ENCODE measurements at regions not wholly inside any gene's neighbourhood (a gene's known extent, or its start where the extent isn't known, plus 50 kb on each side); places are given as distances from the start of the nearest gene placed in this dataset.

- no peak for DNase-seq
Measured at GRCh38 chr6:4615231-4615630, 161.0 kb upstream of the CDYL start.

DNA sequence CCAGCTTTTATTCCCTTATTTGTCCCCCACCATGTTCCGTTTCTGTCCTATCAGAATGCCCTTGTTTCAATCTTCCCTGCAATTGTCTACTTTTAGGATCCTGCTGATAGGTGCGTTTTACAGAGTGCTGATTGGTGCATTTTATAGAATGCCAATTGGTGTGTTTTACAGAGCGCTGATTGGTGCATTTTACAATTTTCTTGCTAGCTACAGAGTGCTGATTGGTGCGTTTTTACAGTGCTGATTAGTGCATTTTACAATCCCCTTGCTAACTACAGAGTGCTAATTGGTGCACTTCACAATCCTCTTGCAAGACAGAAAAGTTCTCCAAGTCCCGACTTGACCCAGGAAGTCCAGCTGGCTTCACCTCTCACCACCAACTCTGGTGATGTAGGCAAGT lies 161.6 kb upstream of the CDYL start:
- DNase-seq, result no peak

DNA sequence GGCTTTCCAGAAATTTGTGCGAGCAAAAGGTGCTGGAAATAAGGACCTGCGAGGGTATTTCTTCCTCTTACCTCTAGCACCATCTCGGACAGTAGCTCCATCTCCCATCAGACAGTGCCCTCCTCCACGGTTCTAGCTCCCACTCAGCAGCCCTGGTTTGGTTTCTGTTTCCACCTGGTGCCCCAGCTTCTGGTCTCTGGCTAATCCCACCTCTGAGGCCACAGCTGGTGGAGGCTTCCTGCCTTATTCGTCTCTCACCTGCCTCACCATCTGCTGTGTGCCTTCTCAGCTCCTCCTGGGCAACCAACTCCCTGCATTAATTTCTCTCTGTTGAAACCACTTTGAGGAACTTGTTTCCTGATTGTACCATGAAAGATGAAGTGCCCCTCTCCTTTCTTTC lies 162.4 kb upstream of the CDYL start:
- no peak for DNase-seq

DNA sequence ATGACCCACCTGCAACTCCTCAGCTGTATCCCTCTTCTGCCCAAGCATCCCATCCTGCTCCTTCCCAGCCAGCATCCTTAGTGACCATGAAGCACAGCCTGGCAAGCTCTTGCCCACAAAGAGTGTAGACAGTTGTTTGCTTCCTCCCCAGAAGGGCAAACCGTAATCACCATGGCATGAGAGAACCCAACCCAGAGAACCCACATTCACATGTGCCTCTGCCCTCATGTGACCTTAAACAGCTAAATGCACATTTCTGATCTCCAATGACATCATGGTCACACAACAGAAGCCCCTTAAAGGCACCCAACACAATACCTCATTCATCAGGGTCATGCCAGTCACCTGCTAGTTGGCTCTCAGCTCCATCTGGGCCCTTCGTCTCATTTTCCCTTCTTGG lies 162.8 kb upstream of the CDYL start:
- DNase-seq, result no peak

- no peak for DNase-seq
Measured at GRCh38 chr6:4612636-4613171, 163.5 kb upstream of the CDYL start.

DNA sequence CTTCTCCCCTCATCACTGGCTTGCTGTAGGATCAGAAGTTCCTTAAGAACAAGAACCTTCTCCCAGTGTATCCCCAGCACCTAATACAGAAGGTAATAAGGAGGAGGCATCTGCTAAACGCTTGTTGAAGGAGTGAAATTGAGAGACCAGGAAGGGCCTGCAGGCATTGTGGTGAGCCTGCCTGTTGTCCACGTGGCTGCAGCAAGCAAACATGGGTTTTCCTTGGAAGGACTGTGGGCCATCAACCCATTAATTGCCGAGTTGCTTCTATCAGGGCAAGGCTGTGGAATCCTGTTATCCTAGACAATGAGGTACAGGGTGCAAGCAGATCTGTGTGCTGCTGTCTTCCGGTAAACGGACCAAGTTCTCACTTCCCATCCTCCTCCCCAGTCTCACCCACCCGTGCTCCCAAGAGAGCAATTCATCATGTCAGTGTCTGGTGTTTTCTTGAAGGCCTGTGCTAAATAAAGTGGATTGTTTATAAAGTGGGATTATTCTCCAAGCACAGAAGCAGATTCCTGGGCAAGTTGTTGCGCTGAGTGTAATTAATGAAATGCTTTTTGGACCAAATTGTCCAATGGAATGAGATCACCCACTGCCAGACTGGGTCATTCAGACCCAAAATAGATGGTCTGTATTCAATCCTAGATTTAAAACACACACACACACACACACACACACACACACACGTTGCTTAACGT lies 164.6 kb upstream of the CDYL start:
- DNase-seq, result no peak

DNA sequence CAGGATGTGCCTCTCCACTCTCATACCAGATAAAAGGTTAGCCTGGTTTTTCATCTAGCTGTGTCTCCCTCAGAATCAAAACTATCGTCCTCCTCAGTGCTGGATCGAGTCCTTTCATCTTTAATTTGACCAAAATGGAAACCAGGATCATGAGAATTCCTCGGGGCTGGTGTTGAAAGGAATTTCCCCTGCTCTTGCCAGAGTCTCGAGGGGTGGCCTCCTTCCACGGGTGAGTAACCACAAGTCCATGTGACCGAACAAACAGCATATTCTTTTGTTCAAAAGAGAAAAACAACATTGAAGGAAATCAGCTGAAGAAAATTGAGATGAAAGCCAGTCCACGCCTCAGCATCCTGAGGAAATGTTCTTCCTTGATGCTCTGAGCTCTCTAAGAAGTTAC lies 165.9 kb upstream of the CDYL start:
- no peak for DNase-seq

- no peak for DNase-seq
Measured at GRCh38 chr6:4608361-4609115, 167.7 kb upstream of the CDYL start.

GRCh38 chr6:4607793-4608192 lies 168.4 kb upstream of the CDYL start:
- peak in 2 of 5 experiments; percentile 24 to 26 for DNase-seq

- DNase-seq, result no peak
Measured at GRCh38 chr6:4606821-4607704, 169.1 kb upstream of the CDYL start.

DNA sequence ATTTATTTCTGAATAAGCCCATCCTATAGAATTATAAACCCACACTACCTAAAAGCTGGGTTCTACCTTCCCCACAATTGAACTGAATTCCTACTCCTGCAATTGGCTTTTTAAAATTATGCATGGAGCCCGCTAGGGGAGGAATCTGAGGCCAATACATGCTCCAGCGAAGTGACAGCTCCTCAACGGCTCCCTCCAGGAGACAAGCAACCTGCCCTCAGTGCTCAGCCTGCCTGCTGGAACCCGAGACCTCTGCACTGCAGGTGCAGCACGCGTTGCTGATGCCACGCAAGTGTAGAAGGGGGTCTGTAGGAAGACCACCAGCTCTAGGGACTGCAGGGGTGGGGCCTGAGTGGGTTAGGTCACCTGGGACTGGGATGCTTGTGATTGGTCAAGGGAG lies 170.2 kb upstream of the CDYL start:
- DNase-seq, result no peak

GRCh38 chr6:4603856-4604369 lies 172.3 kb upstream of the CDYL start:
- DNase-seq, result no peak

- no peak for DNase-seq
Measured at GRCh38 chr6:4603291-4603690, 172.9 kb upstream of the CDYL start.

DNA sequence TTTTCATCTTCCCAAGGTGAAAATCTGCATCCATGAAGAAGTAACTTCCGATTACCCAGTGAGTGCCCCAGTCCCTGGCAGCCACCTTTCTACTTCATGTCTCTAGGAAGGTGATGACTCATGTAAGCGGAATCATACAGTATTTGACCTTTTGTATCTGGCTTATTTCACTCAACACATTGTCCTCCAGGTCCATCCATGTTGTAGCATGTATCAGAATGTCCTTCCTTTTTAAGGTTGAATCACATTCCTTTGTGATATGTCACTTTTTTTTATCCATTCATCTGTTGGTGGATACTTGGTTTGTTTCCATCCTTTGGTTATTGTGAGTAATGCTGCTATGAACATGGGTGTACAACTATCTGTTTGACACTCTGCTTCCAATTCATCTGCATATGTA lies 176.3 kb upstream of the CDYL start:
- no peak for DNase-seq

- DNase-seq, result no peak
Measured at GRCh38 chr6:4598384-4598995, 177.7 kb upstream of the CDYL start.

DNA sequence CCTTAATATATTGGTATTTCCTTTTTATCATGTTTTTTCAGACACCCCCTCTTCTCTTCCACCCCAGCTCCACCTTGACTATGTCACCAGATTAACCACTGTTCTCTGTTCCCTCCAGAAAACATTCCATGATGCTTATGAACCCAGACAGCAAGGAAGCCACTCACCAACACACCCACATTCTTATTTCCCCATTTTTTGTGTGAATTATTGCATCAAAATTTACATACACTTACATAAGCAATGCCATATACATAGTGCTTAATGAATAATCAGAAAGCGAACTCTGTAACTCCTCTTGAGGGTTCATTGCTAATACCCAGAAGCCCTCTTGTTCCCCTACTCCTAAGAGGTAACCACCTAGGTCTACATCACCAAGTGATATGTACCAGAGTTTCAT lies 182.3 kb upstream of the CDYL start:
- DNase-seq, result no peak

DNA sequence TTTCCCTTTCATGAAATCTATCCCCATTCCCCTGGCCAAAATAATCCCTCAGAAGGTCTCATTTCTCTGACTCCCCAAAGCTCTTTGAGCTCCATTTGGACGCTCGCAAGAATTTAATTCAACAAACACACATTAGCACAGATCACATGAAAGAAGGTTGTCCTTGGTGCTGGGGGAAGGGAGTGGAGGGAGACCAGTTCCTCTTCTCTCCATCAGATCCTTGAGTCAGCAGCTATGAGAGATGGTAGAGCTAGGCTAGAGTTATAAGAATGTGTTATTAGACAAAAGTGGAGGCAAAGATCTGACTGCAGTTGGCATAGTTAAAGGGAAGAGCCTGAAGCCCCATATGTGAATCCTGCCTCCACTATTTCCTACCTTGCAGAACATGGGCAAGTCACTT lies 184.2 kb upstream of the CDYL start:
- DNase-seq, result no peak

DNA sequence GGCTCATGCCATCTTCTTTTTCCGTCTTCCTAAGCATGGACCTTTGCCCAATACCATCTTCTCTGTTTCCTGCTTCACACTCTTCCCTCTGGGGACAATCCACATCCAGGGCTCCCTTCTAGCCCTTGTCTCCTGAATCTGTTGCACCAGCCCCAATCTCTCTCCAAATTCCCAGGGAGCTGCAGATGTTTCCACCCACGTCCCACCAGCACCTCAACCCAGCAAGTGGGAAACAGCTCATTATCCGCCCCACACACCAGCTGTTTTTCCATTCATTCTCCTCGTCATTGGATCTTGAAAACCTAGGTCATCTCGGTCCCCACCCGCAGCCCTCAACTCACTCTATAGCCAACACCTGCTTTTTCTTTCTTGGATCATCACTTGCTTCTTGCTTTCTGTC lies 185.0 kb upstream of the CDYL start:
- no peak for DNase-seq

GRCh38 chr6:4589295-4589694 lies 186.9 kb upstream of the CDYL start:
- no peak for DNase-seq

DNA sequence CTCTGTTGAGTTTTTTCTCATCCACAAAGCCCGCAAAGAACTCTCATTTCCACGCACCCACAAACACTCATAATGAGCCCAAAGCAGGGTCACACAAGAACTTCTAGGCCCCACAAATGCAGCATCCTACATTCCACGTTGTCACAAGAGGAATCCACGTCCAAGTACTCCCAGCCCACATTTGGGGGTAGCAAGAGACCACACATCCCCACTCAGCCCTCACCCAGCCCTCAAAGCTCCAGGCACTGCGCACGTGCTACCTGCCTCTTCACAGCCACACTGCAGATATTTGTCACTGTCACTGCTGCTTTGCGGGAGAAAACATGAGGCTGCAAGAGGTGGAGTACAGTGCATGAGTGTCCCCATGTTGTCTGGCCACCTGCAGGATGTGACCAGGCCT lies 187.6 kb upstream of the CDYL start:
- DNase-seq, result no peak

DNA sequence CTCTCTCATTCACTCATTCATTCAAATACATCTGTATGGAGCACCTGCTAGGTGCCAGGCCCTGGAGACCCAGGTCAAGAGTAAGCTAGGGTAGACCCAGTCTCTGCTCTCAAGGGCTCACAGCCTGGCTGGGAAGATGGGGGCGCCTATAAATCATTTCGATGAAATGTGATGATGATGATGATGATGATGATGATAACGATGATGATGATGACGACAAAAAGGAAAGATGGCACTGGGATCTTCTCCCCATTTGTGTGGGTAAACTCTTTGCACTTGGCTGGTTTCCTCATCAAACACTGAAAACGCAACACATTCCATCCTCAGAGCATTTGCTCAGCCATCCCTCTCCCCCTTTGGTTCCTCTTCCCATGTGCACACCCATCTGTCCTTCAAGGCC lies 188.0 kb upstream of the CDYL start:
- no peak for DNase-seq

DNA sequence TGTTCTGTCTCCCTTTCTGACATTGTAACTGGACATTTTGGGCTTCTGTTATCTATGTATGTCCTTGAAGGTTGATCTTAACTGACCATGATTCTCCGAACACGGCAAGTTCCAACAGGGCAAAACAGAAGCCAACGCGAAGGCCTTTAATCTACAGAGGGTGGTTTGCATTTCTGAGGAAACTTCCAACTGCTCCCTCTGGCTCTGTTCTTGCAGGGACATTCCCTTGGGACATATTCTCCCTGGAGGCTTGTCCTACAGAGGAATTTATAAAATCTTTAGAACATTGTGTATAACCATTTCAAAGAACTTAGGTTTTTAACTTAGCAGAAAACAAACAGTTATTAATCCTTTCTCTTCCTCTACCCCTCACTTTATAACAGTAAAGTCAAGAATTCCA lies 189.0 kb upstream of the CDYL start:
- DNase-seq, result no peak

DNA sequence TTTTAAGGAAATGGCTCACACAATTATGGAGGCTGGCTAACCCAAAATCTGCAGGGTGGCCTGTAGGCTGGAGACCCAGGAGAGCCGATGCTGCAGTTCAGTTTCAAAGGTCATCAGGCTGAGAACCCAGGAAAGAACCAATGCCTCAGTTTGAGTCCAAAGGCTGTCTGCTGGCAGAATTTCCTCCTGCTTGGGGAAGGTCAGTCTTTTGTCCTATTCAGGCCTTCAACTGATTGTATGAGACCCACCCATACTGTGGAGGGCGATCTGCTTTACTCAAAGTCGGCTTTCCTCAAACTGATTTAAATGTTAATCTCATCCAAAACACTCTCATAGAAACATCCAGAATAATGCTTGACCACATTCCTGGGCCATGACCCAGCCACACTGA lies 189.7 kb upstream of the CDYL start:
- DNase-seq, result no peak

All from T-helper 2 cell (primary cell).